Activated CD4-positive, alpha-beta T cell treated with anti-CD3 and anti-CD28 coated beads, Interleukin-2, amount 10 ng/mL, durations not matched to agents 7 days and 5 days (primary cell): ENCODE measurements at regions not wholly inside any gene's neighbourhood (a gene's known extent, or its start where the extent isn't known, plus 50 kb on each side); places are given as distances from the start of the nearest gene placed in this dataset.

Experiments
- CTCF ChIA-PET: fragments of 350-600 bp; sonication (Branson Sonifier 250); formaldehyde crosslinking; loops from one replicate; lab custom pipeline; 2021; ENCODE audit warnings: antibody characterized with exemption; lab: Charles Lee
- POLR2A ChIA-PET: fragments of 350-600 bp; sonication (Branson Sonifier 250); formaldehyde crosslinking; loops from one replicate; lab custom pipeline; 2021; ENCODE audit warnings: antibody characterized with exemption; lab: Charles Lee
- DNase-seq: peaks from one replicate; pipeline ENCODE4 v3.0.0-alpha.2; 2020
- H3K27ac Mint-ChIP-seq: one replicate; pipeline ENCODE4 v1.8.0; 2021; ENCODE audit warnings: mild to moderate bottlenecking, moderate library complexity, mixed read lengths
- H3K27me3 Mint-ChIP-seq: one replicate; pipeline ENCODE4 v1.8.0; 2021; ENCODE audit warnings: mixed read lengths
- H3K36me3 Mint-ChIP-seq: one replicate; pipeline ENCODE4 v1.8.0; 2021; ENCODE audit warnings: low read depth, mixed read lengths
- H3K4me1 Mint-ChIP-seq: one replicate; pipeline ENCODE4 v1.8.0; 2021; ENCODE audit warnings: mixed read lengths
- H3K4me3 Mint-ChIP-seq: one replicate; pipeline ENCODE4 v1.8.0; 2021; ENCODE audit warnings: mild to moderate bottlenecking, moderate library complexity, mixed read lengths
- H3K9me3 Mint-ChIP-seq: one replicate; pipeline ENCODE4 v1.8.0; 2021; ENCODE audit warnings: mixed read lengths

DNA sequence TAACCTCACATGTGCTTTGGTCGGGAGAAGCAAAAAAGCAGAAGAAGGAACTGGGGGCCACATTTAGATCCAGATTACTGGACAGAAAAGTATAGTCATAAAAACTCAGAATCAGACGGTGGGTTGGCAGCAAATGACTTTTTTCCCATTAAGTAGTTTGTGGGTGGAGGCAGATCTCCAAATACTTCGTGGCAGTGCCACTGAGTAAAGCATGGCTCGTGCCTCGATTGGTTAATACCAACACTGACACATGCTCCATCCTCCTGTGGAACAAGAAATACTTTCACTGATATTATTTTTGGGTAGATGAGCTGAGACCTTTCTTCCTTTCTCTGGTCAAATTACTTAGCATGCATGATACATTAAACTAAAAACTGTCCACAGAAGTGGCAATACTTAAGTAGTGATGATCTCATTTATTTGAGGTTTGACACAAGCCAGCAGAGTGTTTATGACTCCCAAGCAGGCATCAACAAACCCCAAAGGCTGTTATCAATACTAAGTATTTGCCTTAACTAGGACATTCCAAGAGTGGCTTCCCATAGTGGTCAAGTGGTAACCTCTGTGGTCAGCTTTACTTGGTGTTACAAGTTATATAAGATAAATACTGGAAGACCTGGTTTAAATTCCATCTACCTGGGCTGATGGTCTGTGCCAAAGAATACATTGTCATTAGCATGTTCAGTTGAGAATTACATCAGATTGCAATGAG is 500.0 kb upstream of the RUNX1 start:
- no peak overlapping the region for H3K4me3 Mint-ChIP-seq
- POLR2A ChIA-PET = no interaction called here
- no peaks in the 10 kb centered on the region for H3K4me1 Mint-ChIP-seq
- no peak for DNase-seq
- peaks cover 8% of the 10 kb centered on the region for H3K9me3 Mint-ChIP-seq
- peaks cover 3% of the 10 kb centered on the region for H3K27me3 Mint-ChIP-seq
- no peaks in the 10 kb centered on the region for H3K36me3 Mint-ChIP-seq
- no peak overlapping the region for H3K27ac Mint-ChIP-seq
- CTCF ChIA-PET = no interaction called here

DNA sequence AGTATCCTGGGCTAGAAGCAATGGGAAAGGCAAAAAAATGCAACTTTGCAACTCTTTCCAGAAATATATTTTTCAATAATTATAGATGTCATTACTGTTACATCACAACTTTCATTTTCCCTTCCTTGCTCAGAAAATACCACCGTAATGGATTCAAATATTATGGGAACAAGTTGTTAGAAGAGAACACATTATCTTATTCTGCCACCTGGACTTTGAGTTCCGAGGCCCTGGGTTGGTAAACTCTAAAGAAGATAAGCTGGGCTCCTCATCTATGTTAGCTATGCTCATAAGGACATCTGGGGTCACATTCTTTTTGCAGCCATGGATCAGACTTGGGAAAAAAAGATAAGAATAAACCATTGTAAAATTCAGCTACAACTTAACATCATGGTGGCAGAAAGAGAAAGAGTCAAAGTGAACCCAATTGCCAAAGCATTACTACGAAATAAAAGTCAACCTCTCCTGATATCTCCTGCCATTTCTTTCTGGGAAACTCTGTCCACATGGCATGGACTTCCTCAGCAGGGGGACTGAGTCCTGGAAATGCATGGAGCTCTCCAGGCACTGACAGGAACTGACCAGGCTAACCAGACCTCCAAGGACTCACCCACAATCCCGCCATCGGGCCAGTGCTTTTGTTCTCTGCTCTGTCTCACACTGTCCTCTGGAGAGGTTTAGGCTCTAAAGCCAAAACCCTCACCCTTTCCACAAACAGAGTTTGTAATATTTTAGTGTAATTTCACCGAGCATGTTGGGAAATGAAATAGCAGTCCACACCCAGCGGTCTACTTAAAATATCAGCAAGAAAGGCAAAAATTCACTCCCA is 499.1 kb upstream of the RUNX1 start:
- POLR2A ChIA-PET = no interaction called here
- Mint-ChIP-seq H3K9me3 (peaks cover 8% of the 10 kb centered on the region), H3K27ac (no peak overlapping the region), H3K36me3 (no peaks in the 10 kb centered on the region), H3K4me3 (no peak overlapping the region), H3K27me3 (peaks cover 9% of the 10 kb centered on the region), H3K4me1 (no peaks in the 10 kb centered on the region)
- no peak for DNase-seq
- CTCF ChIA-PET = no interaction called here

DNA sequence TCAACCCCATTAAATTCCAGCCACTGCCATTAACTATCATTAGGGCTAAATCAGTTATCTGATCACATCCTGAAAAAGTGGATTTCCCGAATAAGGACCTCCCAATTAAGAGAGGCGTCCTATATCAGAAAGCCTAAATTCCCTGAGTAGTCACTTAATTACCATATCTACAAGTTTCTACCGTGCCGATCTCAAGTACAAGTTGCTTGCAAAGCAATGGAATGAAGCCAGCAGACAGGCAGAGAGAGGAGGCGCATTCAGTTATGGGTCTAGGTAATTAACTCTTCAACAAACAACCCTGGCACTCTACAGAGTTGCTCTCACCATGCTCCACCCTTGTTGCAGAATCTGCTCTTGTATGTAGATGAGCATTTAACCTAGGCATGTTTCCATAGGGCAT is 494.6 kb upstream of the RUNX1 start:
- no peak overlapping the region for H3K4me3 Mint-ChIP-seq
- H3K36me3 Mint-ChIP-seq = no peaks in the 10 kb centered on the region
- peaks cover 8% of the 10 kb centered on the region for H3K9me3 Mint-ChIP-seq
- DNase-seq = no peak
- POLR2A ChIA-PET = interaction anchor here (0.7 kb wide), 1 partner anchor 1826 kb away, joined by 4 read pairs; no protein-coding TSS in a partner anchor
- H3K27me3 Mint-ChIP-seq = peaks cover 9% of the 10 kb centered on the region
- no peaks in the 10 kb centered on the region for H3K4me1 Mint-ChIP-seq
- H3K27ac Mint-ChIP-seq = no peak overlapping the region
- CTCF ChIA-PET = no interaction called here

DNA sequence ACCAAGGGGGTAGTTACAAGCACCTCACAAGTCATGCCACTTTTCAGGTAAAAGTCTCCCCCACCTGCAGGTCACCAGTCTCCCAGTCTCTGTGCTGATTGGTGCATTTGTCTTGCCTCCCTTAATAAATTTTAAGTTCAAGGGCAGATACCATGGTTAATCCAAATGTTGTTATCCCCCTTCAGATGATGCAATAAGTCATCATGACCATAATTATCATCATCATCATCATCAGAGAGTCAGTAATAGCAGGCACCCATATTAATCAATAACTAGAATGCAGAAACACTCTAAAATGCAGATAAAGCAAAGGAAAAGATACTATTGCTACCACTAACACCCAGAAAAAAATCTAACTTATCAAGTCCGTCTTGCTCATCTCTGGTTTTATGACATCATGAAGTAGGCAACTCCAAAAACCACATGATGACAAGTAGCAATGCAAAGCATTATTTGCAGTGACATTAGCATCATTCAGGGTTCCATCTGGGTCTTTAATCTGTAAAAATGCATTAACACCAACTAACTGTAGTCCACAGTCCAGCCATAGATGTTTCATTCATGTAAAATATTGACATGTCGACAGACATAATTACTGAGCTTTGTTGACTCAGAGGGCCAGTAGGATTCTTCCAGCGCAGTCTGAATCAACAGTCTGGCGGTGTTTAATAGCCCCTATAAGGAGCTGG is 492.0 kb upstream of the RUNX1 start:
- Mint-ChIP-seq H3K4me1 (no peaks in the 10 kb centered on the region), H3K27ac (no peak overlapping the region), H3K36me3 (peaks cover under 1% of the 10 kb centered on the region), H3K27me3 (peaks cover 9% of the 10 kb centered on the region), H3K9me3 (peaks cover 14% of the 10 kb centered on the region), H3K4me3 (no peak overlapping the region)
- POLR2A ChIA-PET = no interaction called here
- DNase-seq = no peak
- CTCF ChIA-PET = no interaction called here

DNA sequence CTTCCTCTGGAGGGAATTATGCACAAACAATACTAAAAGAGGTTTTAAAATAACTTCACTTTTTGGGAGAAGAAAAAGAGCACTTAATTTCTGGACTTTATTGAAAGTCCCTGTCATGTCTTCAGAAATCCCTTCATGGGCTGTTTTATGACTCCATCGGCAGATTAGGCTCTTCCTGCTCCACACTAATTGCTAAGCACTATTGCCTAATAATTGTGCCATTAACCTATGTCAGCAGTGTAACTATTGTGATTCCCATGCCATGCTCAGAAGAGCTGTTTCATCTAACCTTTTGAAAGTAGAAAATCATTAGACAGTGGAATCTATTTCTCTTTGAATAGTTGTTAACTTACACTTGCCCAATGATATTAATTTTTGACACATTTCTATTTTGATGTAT is 489.3 kb upstream of the RUNX1 start:
- Mint-ChIP-seq H3K36me3 (peaks cover 7% of the 10 kb centered on the region), H3K4me1 (no peaks in the 10 kb centered on the region), H3K9me3 (peaks cover 26% of the 10 kb centered on the region), H3K4me3 (no peak overlapping the region), H3K27me3 (no peaks in the 10 kb centered on the region), H3K27ac (no peak overlapping the region)
- CTCF ChIA-PET = no interaction called here
- POLR2A ChIA-PET = no interaction called here
- no peak for DNase-seq

DNA sequence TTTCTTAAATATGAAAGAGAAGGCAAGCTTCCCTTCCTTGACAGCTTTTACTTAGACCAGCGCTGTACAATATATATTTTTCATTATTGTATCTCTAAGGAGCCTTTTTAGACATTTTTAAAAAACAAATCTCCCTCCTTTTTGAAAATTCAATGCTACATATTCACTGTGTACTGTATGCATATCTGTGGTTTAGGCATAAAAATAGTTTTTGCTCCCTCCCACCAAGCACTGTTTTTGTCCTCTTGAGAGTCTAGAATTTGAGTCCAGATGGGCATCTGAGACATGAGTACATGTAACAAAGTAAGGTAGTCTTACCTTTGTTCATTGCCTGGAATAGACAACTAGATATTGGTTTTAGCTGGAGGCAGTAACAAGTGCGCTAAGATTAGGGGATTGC is 488.5 kb upstream of the RUNX1 start:
- ChIA-PET POLR2A (no interaction called here), CTCF (no interaction called here)
- no peaks in the 10 kb centered on the region for H3K27me3 Mint-ChIP-seq
- no peaks in the 10 kb centered on the region for H3K4me1 Mint-ChIP-seq
- no peak for DNase-seq
- peaks cover 7% of the 10 kb centered on the region for H3K36me3 Mint-ChIP-seq
- H3K27ac Mint-ChIP-seq = no peak overlapping the region
- H3K4me3 Mint-ChIP-seq = no peak overlapping the region
- peaks cover 26% of the 10 kb centered on the region for H3K9me3 Mint-ChIP-seq

DNA sequence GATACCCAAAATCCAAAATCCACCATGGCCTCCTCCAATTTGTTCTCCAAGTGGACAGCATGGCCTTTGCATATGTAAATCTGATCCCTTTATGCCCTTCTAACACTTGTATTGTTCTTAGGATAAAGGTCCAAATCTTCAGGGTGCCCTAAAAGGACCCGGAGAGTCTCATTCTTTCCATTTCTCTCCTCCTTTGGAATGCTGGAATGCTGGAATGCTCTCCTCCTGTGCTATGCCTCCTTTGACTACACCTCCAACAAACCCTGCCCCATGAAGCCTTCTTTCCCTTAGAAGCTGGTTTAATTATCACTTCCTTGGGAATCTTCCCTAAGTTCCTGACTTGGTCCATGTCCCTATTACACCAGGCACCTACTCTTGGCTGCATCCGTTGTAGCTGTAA is 484.8 kb upstream of the RUNX1 start:
- DNase-seq = no peak
- Mint-ChIP-seq H3K4me1 (peaks cover 13% of the 10 kb centered on the region), H3K27me3 (no peaks in the 10 kb centered on the region), H3K36me3 (peaks cover 13% of the 10 kb centered on the region), H3K4me3 (no peak overlapping the region), H3K27ac (no peak overlapping the region), H3K9me3 (peaks cover 28% of the 10 kb centered on the region)
- CTCF ChIA-PET = no interaction called here
- POLR2A ChIA-PET = no interaction called here

DNA sequence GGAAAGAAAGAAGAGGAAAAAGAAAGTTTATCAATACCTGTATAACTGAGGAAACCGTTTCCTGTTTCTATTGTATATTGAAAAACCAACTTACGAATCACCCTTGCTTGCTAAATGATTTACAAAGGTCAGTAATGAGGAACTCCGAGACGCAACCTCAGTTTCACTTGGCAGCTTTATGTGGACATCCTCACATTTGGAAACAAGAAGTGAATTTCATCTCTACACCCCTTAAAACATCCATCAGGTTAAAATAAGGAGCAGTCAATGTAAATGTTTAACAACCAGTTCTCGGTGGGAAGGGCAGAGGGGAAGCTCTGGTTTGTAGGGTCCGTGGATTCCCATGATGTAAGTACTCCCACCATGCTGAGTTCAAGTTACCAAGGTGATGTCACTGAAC is 481.7 kb upstream of the RUNX1 start:
- H3K27me3 Mint-ChIP-seq = no peaks in the 10 kb centered on the region
- H3K4me3 Mint-ChIP-seq = no peak overlapping the region
- H3K9me3 Mint-ChIP-seq = peaks cover 15% of the 10 kb centered on the region
- ChIA-PET POLR2A (no interaction called here), CTCF (no interaction called here)
- peaks cover 35% of the 10 kb centered on the region for H3K4me1 Mint-ChIP-seq
- H3K36me3 Mint-ChIP-seq = peaks cover 11% of the 10 kb centered on the region
- no peak for DNase-seq
- no peak overlapping the region for H3K27ac Mint-ChIP-seq

DNA sequence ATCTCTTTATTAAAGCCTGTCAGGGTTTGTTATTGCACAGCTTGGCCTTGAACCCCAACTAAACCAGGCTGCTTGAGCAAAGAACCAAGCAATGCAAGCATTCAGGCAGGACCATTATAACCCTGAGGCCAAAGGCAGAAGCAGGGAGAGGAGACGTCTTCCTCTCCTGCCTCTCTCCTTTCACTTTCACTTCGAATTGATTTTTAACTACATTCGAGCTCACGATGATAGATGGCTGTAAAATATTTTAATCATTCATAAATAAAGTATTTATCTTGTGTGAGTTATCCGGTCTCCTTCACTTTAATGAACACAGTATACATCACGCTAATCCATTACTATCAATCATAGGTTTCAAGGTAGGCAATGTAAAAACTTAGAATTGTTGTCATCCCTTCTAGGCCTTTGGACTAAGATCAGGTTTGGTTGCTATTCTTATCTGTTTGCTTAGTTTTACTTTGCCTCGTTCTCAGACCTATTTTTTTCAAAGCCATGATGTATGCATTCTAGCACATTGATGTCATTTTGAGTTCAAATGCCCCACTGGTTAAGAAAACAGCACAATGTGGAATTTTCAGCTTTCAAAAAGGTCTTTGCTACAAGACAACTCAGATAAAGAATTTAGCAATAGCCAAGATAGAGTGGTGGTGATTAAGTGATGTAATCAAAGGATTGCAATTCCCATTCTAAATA is 480.2 kb upstream of the RUNX1 start:
- H3K27me3 Mint-ChIP-seq = no peaks in the 10 kb centered on the region
- peak; percentile 44 for DNase-seq
- H3K36me3 Mint-ChIP-seq = peaks cover 9% of the 10 kb centered on the region
- peak overlapping the region; percentile 93 for H3K27ac Mint-ChIP-seq
- ChIA-PET POLR2A (interaction anchor here (0.6 to 0.7 kb wide), 2 partner anchors 50 to 129 kb away, joined by 3 read pairs; no protein-coding TSS in a partner anchor), CTCF (interaction anchor here (0.7 kb wide), 1 partner anchor 9 kb away, joined by 3 read pairs; no protein-coding TSS in a partner anchor)
- peaks cover 4% of the 10 kb centered on the region for H3K9me3 Mint-ChIP-seq
- peak overlapping the region; percentile 70 for H3K4me3 Mint-ChIP-seq
- peaks cover 45% of the 10 kb centered on the region for H3K4me1 Mint-ChIP-seq

DNA sequence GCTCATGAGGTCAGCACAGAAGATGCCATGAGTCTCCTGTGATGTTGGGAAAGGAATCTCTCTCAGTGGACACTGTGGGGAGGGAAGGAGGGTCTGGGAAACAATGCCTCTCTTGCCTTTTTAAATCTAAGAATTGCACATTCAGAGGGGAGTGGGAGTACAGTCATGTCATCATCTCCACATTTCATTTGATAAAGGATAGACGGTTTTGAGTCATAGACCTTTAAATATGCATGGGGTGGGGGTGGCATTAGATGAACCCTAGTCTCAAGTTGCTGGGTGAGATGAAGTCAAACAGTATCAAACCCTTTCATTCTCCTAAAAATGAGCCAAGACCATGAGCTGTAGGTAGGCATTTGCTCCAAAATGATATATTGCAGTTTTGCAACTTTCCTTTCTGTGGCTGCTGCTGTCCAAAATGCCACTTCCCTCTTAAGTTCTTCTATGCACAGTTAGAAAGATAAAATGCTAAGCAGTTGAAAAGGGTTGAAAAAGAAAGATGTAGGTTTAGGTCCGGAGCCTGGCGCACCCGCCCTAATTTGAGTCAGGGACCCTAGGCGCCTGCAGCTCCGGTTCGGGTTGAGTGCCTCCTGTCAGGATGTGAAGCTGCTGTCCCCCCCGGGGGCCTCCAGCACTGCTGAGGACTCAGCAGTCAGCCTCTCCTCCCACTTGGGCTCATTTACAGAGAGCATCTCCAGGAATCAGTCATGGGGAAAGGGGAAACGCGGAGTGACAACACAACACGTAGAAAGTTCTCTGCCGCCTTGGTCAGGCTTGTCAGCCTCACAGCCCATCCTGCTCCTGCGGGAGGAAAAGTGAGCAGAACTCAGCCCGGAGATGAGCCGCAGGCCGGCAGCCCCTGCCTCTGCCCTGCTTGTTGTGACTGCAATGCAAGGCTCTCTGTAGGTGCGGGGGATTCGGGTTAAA is 479.3 kb upstream of the RUNX1 start:
- DNase-seq = peak; percentile 38
- Mint-ChIP-seq H3K36me3 (peaks cover 6% of the 10 kb centered on the region), H3K4me1 (peaks cover 45% of the 10 kb centered on the region), H3K27ac (peak overlapping the region; percentile 93), H3K4me3 (peak overlapping the region; percentile 70), H3K9me3 (peaks cover 2% of the 10 kb centered on the region), H3K27me3 (no peaks in the 10 kb centered on the region)
- ChIA-PET POLR2A (interaction anchor here (0.6 kb wide), 1 partner anchor 642 kb away, joined by 3 read pairs; no protein-coding TSS in a partner anchor), CTCF (no interaction called here)

DNA sequence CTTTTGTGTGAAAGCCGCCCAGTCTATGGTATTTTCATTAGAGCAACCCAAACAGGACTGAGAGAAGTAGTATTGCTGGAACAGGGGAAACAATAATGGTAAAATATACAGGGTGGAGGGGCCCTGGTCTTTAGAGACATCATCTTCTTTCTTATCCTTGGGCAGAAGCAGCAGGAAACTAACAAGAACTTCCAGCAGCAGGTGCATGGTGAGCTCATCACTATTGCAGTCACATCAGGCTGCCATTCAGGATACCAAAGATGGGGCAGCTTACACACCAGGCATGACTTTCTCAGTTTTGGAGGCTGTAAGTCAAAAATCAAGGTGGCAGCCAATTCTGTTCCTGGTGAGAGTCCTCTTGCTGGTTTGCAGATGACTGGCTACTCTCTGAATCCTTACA is 478.3 kb upstream of the RUNX1 start:
- no peak for DNase-seq
- H3K4me1 Mint-ChIP-seq = peaks cover 45% of the 10 kb centered on the region
- H3K27me3 Mint-ChIP-seq = no peaks in the 10 kb centered on the region
- POLR2A ChIA-PET = no interaction called here
- no peak overlapping the region for H3K27ac Mint-ChIP-seq
- peaks cover 6% of the 10 kb centered on the region for H3K36me3 Mint-ChIP-seq
- no peak overlapping the region for H3K4me3 Mint-ChIP-seq
- CTCF ChIA-PET = no interaction called here
- peaks cover 2% of the 10 kb centered on the region for H3K9me3 Mint-ChIP-seq

DNA sequence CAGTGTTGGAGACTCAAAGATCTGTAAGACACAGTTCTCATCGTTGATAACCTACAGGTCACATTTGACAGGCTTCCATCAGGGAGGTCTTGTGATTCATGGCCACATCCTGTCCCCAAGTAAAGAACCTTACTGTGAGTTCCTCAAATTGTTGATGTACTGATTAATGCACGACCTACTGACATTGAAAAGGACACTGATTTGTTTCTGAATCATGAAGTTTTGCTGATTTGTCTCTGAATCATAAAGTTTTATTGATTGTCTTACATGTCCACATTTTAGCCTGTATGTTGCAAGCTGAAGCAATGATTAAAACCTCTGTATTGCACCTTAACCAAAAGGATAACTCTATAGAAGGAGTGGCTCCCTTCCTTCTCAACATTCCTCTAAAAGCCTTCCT is 476.3 kb upstream of the RUNX1 start:
- Mint-ChIP-seq H3K27me3 (no peaks in the 10 kb centered on the region), H3K36me3 (peaks cover 6% of the 10 kb centered on the region), H3K27ac (no peak overlapping the region), H3K4me1 (peaks cover 44% of the 10 kb centered on the region), H3K4me3 (no peak overlapping the region), H3K9me3 (no peaks in the 10 kb centered on the region)
- DNase-seq = no peak
- POLR2A ChIA-PET = no interaction called here
- CTCF ChIA-PET = interaction anchor here (1.3 kb wide), 1 partner anchor 477 kb away, joined by 3 read pairs; no protein-coding TSS in a partner anchor
